GM12875 (cell line): ENCODE measurements at regions not wholly inside any gene's neighbourhood (a gene's known extent, or its start where the extent isn't known, plus 50 kb on each side); places are given as distances from the start of the nearest gene placed in this dataset.

Source experiments
- H3K4me3 ChIP-seq: one replicate; pipeline ENCODE4 v1.5.1; 2011; ENCODE audit warnings: low read depth, low read length, control low read depth
- CTCF ChIP-seq: IDR thresholded peaks from 2 replicates; pipeline ENCODE4 v1.5.1; 2011; ENCODE audit warnings: low read depth, mild to moderate bottlenecking, control low read depth, inconsistent platforms, low read length, moderate library complexity, borderline replicate concordance; ENCODE audit not compliant: insufficient read depth

GRCh38 chr2:40507432-40507831, 55.5 kb upstream of the SLC8A1 start:
- no peak for TF ChIP-seq CTCF
- no peak overlapping the region for H3K4me3 ChIP-seq

- H3K4me3 ChIP-seq: no peak overlapping the region
- TF ChIP-seq CTCF: no peak
Measured at GRCh38 chr2:40510304-40510703, 58.4 kb upstream of the SLC8A1 start.

GRCh38 chr2:40511661-40512213, 59.8 kb upstream of the SLC8A1 start:
- TF ChIP-seq CTCF: no peak
- H3K4me3 ChIP-seq: no peak overlapping the region

GRCh38 chr2:40512256-40512655, 60.4 kb upstream of the SLC8A1 start:
- no peak for TF ChIP-seq CTCF
- H3K4me3 ChIP-seq: no peak overlapping the region

- TF ChIP-seq CTCF: no peak
Measured at GRCh38 chr2:40513201-40513600, 61.3 kb upstream of the SLC8A1 start.

GRCh38 chr2:40516604-40517003, 64.7 kb upstream of the SLC8A1 start:
- no peak for TF ChIP-seq CTCF
- H3K4me3 ChIP-seq: no peak overlapping the region

More at GRCh38 chr2:40513201-40513600, 61.3 kb upstream of the SLC8A1 start:
- H3K4me3 ChIP-seq: no peak overlapping the region

- H3K4me3 ChIP-seq: no peak overlapping the region
- TF ChIP-seq CTCF: no peak
Measured at GRCh38 chr2:40528564-40528963, 76.7 kb upstream of the SLC8A1 start.
